ENCODE measurements at regions not wholly inside any gene's neighbourhood (a gene's known extent, or its start where the extent isn't known, plus 50 kb on each side); places are given as distances from the start of the nearest gene placed in this dataset.

- Histone ChIP-seq H3K4me3 (no peak overlapping the region), H3K27me3 (no peaks in the 10 kb centered on the region), H3K4me1 (no peaks in the 10 kb centered on the region), H3K27ac (no peak overlapping the region), H3K36me3 (no peaks in the 10 kb centered on the region), H3K9me3 (no peaks in the 10 kb centered on the region)
- no peak for TF ChIP-seq POLR2A (IDR thresholded peaks at IDR 0.05)
- TF ChIP-seq, protein P1, sequence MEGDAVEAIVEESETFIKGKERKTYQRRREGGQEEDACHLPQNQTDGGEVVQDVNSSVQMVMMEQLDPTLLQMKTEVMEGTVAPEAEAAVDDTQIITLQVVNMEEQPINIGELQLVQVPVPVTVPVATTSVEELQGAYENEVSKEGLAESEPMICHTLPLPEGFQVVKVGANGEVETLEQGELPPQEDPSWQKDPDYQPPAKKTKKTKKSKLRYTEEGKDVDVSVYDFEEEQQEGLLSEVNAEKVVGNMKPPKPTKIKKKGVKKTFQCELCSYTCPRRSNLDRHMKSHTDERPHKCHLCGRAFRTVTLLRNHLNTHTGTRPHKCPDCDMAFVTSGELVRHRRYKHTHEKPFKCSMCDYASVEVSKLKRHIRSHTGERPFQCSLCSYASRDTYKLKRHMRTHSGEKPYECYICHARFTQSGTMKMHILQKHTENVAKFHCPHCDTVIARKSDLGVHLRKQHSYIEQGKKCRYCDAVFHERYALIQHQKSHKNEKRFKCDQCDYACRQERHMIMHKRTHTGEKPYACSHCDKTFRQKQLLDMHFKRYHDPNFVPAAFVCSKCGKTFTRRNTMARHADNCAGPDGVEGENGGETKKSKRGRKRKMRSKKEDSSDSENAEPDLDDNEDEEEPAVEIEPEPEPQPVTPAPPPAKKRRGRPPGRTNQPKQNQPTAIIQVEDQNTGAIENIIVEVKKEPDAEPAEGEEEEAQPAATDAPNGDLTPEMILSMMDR (IDR thresholded peaks at IDR 0.05) = no peak
- intact Hi-C loops (cut with DNase I; ENCODE audit: low total_unique reads) = no loop called here
- DNase-seq = no peak
These were observed 87.7 kb upstream of the ALX4 start for GRCh38 chr11:44397586-44398178.

- Histone ChIP-seq H3K4me1 (no peaks in the 10 kb centered on the region), H3K9me3 (no peaks in the 10 kb centered on the region), H3K36me3 (no peaks in the 10 kb centered on the region), H3K27ac (no peak overlapping the region), H3K27me3 (no peaks in the 10 kb centered on the region), H3K4me3 (no peak overlapping the region)
- intact Hi-C loops (cut with DNase I; ENCODE audit: low total_unique reads) = no loop called here
- TF ChIP-seq, protein P1 (IDR thresholded peaks at IDR 0.05) = no peak
- TF ChIP-seq POLR2A (IDR thresholded peaks at IDR 0.05) = no peak
- DNase-seq = no peak
These were observed 88.5 kb upstream of the ALX4 start for GRCh38 chr11:44398266-44399030.

- no peak for TF ChIP-seq POLR2A (IDR thresholded peaks at IDR 0.05)
- TF ChIP-seq, protein P1 (IDR thresholded peaks at IDR 0.05) = no peak
- intact Hi-C loops (cut with DNase I; ENCODE audit: low total_unique reads) = no loop called here
- no peak overlapping the region for H3K4me3 ChIP-seq
These were observed 90.0 kb upstream of the ALX4 start for GRCh38 chr11:44399968-44400367.

GRCh38 chr11:44400431-44400830 lies 90.5 kb upstream of the ALX4 start:
- H3K4me3 ChIP-seq = no peak overlapping the region
- H3K27me3 ChIP-seq = no peaks in the 10 kb centered on the region
- TF ChIP-seq POLR2A (IDR thresholded peaks at IDR 0.05) = no peak
- TF ChIP-seq, protein P1 (IDR thresholded peaks at IDR 0.05) = no peak
- H3K36me3 ChIP-seq = no peaks in the 10 kb centered on the region
- H3K9me3 ChIP-seq = no peaks in the 10 kb centered on the region
- no peak for DNase-seq
- intact Hi-C loops (cut with DNase I; ENCODE audit: low total_unique reads) = no loop called here
- no peaks in the 10 kb centered on the region for H3K4me1 ChIP-seq
- H3K27ac ChIP-seq = no peak overlapping the region

More at GRCh38 chr11:44399968-44400367, 90.0 kb upstream of the ALX4 start:
- Histone ChIP-seq H3K36me3 (no peaks in the 10 kb centered on the region), H3K27me3 (no peaks in the 10 kb centered on the region), H3K9me3 (no peaks in the 10 kb centered on the region), H3K27ac (no peak overlapping the region), H3K4me1 (no peaks in the 10 kb centered on the region)
- no peak for DNase-seq

- DNase-seq = no peak
- H3K9me3 ChIP-seq = no peaks in the 10 kb centered on the region
- no peak overlapping the region for H3K27ac ChIP-seq
- H3K4me1 ChIP-seq = no peaks in the 10 kb centered on the region
- no peaks in the 10 kb centered on the region for H3K27me3 ChIP-seq
- no peak for TF ChIP-seq POLR2A (IDR thresholded peaks at IDR 0.05)
- TF ChIP-seq, protein P1 (IDR thresholded peaks at IDR 0.05) = no peak
- intact Hi-C loops (cut with DNase I; ENCODE audit: low total_unique reads) = no loop called here
- no peaks in the 10 kb centered on the region for H3K36me3 ChIP-seq
- H3K4me3 ChIP-seq = no peak overlapping the region
These were observed 92.6 kb upstream of the ALX4 start for GRCh38 chr11:44402466-44403075.

Data from uterus (tissue), 3 donors.